Neural cell (in vitro differentiated cells): ENCODE measurements at regions not wholly inside any gene's neighbourhood (a gene's known extent, or its start where the extent isn't known, plus 50 kb on each side); places are given as distances from the start of the nearest gene placed in this dataset.

Source experiments
- H2AFZ ChIP-seq: fragments of 200-600, 300-800 bp; sonication (generic), shearing (Covaris generic); 2 replicates; pipeline ENCODE4 v1.6.0; 2014; ENCODE audit warnings: low read depth, mild to moderate bottlenecking, antibody characterized with exemption, low read length, moderate library complexity
- H3F3A ChIP-seq: fragments of 200-600 bp; shearing (Covaris generic); 2 replicates; pipeline ENCODE4 v1.6.1; 2016; ENCODE audit warnings: mild to moderate bottlenecking, moderate library complexity, mixed read lengths, antibody characterized with exemption, low read length; ENCODE audit not compliant: insufficient read depth, poor library complexity, severe bottlenecking
- H3K27ac ChIP-seq: fragments of 200-600, 300-800 bp; sonication (generic), shearing (Covaris generic); 2 replicates; pipeline ENCODE4 v1.5.1; 2014; ENCODE audit warnings: mild to moderate bottlenecking, low read length, moderate library complexity
- H3K27me3 ChIP-seq: fragments of 300-800, 200-600 bp; sonication (generic), shearing (Covaris generic); 2 replicates; pipeline ENCODE4 v1.6.0; 2014; ENCODE audit warnings: mild to moderate bottlenecking, low read depth, low read length, moderate library complexity; ENCODE audit not compliant: insufficient read depth
- H3K36me3 ChIP-seq: fragments of 300-800, 200-600 bp; sonication (generic), shearing (Covaris generic); 2 replicates; pipeline ENCODE4 v1.5.1; 2014; ENCODE audit warnings: mild to moderate bottlenecking, antibody characterized with exemption, low read length, moderate library complexity; ENCODE audit not compliant: insufficient read depth
- H3K4me2 ChIP-seq: fragments of 300-800, 200-600 bp; sonication (generic), shearing (Covaris generic); 2 replicates; pipeline ENCODE4 v1.6.0; 2014; ENCODE audit warnings: mild to moderate bottlenecking, low read length
- H3K4me3 ChIP-seq: fragments of 300-800, 200-600 bp; sonication (generic), shearing (Covaris generic); 2 replicates; pipeline ENCODE4 v1.5.1; 2014; ENCODE audit warnings: mild to moderate bottlenecking, low read length, moderate library complexity
- H3K79me2 ChIP-seq: fragments of 200-600 bp; shearing (Covaris generic); replicated peaks from 2 replicates; pipeline ENCODE4 v1.6.0; 2014; ENCODE audit warnings: mild to moderate bottlenecking, low read length, moderate library complexity; ENCODE audit not compliant: insufficient read depth
- H3K9ac ChIP-seq: fragments of 300-800, 200-600 bp; sonication (generic), shearing (Covaris generic); 2 replicates; pipeline ENCODE4 v1.6.1; 2016; ENCODE audit warnings: mild to moderate bottlenecking, low read length, mixed read lengths
- H3K9me2 ChIP-seq: fragments of 200-600 bp; shearing (Covaris generic); 2 replicates; pipeline ENCODE4 v1.6.1; 2016; ENCODE audit warnings: mild to moderate bottlenecking, low read length, mixed read lengths; ENCODE audit not compliant: insufficient read depth
- H3K9me3 ChIP-seq: fragments of 200-600, 300-800 bp; sonication (generic), shearing (Covaris generic); 2 replicates; pipeline ENCODE4 v1.6.1; 2016; ENCODE audit warnings: mild to moderate bottlenecking, mixed run types, low read length, moderate library complexity, mixed read lengths
- H4K20me1 ChIP-seq: fragments of 200-600 bp; shearing (Covaris generic); 2 replicates; pipeline ENCODE4 v1.6.1; 2016; ENCODE audit warnings: mild to moderate bottlenecking, mixed run types; ENCODE audit not compliant: insufficient read depth
- EP300 ChIP-seq: fragments of 450-650 bp; conservative IDR thresholded peaks from 2 replicates; pipeline ENCODE4 v1.6.1; 2014; ENCODE audit warnings: antibody characterized with exemption, mild to moderate bottlenecking, moderate library complexity; ENCODE audit not compliant: poor library complexity, severe bottlenecking
- EZH2 ChIP-seq: fragments of 200-600, 300-800 bp; shearing (Covaris generic), sonication (generic); IDR thresholded peaks from 2 replicates; pipeline ENCODE4 v1.6.1; 2014; ENCODE audit warnings: antibody characterized with exemption, low read length, borderline replicate concordance, mild to moderate bottlenecking; ENCODE audit not compliant: insufficient read depth, poor library complexity, severe bottlenecking
- MXI1 ChIP-seq: fragments of 450-650 bp; conservative IDR thresholded peaks from 2 replicates; pipeline ENCODE4 v1.6.1; 2014; ENCODE audit warnings: antibody characterized with exemption, mild to moderate bottlenecking; ENCODE audit not compliant: poor library complexity, severe bottlenecking
- POLR2AphosphoS5 ChIP-seq: IDR thresholded peaks from 2 replicates; pipeline ENCODE4 v1.6.1; 2012
- RAD21 ChIP-seq: fragments of 450-650 bp; conservative IDR thresholded peaks from 2 replicates; pipeline ENCODE4 v1.6.1; 2014; ENCODE audit warnings: antibody characterized with exemption, mild to moderate bottlenecking, moderate library complexity
- SMC3 ChIP-seq: fragments of 450-650 bp; conservative IDR thresholded peaks from 2 replicates; pipeline ENCODE4 v1.6.1; 2014; ENCODE audit warnings: antibody characterized with exemption, mild to moderate bottlenecking, moderate library complexity; ENCODE audit not compliant: poor library complexity
- TAF1 ChIP-seq: IDR thresholded peaks from 2 replicates; pipeline ENCODE4 v1.6.1; 2012; ENCODE audit warnings: low read depth
- TF ChIP-seq, protein P1 (sequence below): fragments of 450-650 bp; IDR thresholded peaks from 2 replicates; pipeline ENCODE4 v1.5.1; 2014; ENCODE audit warnings: antibody characterized with exemption, mild to moderate bottlenecking, moderate library complexity; ENCODE audit not compliant: poor library complexity, severe bottlenecking
- TF ChIP-seq, protein P2 (sequence below): IDR thresholded peaks from 2 replicates; pipeline ENCODE4 v1.6.1; 2012; ENCODE audit warnings: borderline replicate concordance

DNA sequence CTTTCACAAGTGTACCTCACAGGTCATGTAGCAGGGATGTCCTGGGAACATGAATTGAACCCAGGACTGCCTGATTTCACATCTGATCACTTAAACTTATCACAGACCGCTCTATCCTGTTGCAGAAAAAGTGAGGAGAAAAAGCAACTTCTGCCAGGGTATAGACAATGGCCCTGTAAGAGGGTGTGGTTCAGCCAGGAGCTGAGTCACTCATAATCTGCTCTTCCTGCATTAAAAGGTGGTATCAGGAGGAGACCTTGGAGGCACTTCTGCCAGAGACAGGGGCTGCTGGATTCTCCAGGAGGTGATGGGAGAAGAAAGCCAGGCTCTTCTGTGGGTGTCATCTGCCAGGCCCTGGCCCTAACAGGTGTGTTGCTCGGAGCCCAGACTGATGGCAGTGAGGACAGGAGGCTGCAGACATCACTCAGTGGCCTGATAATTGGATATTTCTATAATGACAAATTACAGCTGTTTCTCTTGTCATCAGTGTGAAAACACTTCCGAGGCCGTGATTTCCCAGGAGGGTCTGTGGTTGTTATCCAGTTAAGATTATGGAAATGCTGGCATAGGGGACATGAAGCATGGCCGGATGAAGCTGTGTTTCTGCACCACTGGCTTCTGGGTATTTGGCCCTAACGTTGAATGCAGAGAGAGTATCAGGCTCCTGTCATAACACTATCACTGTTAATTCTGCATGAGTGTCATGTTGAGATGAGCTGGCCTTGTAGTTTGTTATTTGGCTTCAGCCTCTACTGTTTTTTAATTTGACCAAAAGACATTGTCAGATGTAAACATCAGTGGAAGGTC is 125.1 kb upstream of the ZBED5 start:
- no peak overlapping the region for H3K4me2 ChIP-seq
- H3K79me2 ChIP-seq, result no peaks in the 10 kb centered on the region
- no peak overlapping the region for H2AFZ ChIP-seq
- no peaks in the 10 kb centered on the region for H3K36me3 ChIP-seq
- H3K27me3 ChIP-seq, result no peaks in the 10 kb centered on the region
- no peaks in the 10 kb centered on the region for H3F3A ChIP-seq
- no peaks in the 10 kb centered on the region for H4K20me1 ChIP-seq
- H3K4me3 ChIP-seq, result no peak overlapping the region
- peak; percentile 45 for TF ChIP-seq POLR2AphosphoS5
- TF ChIP-seq, protein P1, sequence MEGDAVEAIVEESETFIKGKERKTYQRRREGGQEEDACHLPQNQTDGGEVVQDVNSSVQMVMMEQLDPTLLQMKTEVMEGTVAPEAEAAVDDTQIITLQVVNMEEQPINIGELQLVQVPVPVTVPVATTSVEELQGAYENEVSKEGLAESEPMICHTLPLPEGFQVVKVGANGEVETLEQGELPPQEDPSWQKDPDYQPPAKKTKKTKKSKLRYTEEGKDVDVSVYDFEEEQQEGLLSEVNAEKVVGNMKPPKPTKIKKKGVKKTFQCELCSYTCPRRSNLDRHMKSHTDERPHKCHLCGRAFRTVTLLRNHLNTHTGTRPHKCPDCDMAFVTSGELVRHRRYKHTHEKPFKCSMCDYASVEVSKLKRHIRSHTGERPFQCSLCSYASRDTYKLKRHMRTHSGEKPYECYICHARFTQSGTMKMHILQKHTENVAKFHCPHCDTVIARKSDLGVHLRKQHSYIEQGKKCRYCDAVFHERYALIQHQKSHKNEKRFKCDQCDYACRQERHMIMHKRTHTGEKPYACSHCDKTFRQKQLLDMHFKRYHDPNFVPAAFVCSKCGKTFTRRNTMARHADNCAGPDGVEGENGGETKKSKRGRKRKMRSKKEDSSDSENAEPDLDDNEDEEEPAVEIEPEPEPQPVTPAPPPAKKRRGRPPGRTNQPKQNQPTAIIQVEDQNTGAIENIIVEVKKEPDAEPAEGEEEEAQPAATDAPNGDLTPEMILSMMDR, result no peak
- TF ChIP-seq RAD21, result no peak
- no peak for TF ChIP-seq EP300
- no peak overlapping the region for H3K27ac ChIP-seq
- H3K9me3 ChIP-seq, result no peaks in the 10 kb centered on the region
- no peak overlapping the region for H3K9ac ChIP-seq
- no peaks in the 10 kb centered on the region for H3K9me2 ChIP-seq

GRCh38 chr11:10979529-10979928 is 121.7 kb upstream of the ZBED5 start:
- Histone ChIP-seq H3K36me3 (no peaks in the 10 kb centered on the region), H3K27ac (no peak overlapping the region), H3K4me2 (no peak overlapping the region), H4K20me1 (no peaks in the 10 kb centered on the region), H3K4me3 (no peak overlapping the region), H3K27me3 (no peaks in the 10 kb centered on the region), H3K9me3 (no peaks in the 10 kb centered on the region), H2AFZ (no peak overlapping the region), H3K9ac (no peak overlapping the region), H3F3A (peaks cover 6% of the 10 kb centered on the region), H3K79me2 (no peaks in the 10 kb centered on the region), H3K9me2 (no peaks in the 10 kb centered on the region)
- TF ChIP-seq EZH2 (no peak), POLR2AphosphoS5 (no peak)
- TF ChIP-seq, protein P2, sequence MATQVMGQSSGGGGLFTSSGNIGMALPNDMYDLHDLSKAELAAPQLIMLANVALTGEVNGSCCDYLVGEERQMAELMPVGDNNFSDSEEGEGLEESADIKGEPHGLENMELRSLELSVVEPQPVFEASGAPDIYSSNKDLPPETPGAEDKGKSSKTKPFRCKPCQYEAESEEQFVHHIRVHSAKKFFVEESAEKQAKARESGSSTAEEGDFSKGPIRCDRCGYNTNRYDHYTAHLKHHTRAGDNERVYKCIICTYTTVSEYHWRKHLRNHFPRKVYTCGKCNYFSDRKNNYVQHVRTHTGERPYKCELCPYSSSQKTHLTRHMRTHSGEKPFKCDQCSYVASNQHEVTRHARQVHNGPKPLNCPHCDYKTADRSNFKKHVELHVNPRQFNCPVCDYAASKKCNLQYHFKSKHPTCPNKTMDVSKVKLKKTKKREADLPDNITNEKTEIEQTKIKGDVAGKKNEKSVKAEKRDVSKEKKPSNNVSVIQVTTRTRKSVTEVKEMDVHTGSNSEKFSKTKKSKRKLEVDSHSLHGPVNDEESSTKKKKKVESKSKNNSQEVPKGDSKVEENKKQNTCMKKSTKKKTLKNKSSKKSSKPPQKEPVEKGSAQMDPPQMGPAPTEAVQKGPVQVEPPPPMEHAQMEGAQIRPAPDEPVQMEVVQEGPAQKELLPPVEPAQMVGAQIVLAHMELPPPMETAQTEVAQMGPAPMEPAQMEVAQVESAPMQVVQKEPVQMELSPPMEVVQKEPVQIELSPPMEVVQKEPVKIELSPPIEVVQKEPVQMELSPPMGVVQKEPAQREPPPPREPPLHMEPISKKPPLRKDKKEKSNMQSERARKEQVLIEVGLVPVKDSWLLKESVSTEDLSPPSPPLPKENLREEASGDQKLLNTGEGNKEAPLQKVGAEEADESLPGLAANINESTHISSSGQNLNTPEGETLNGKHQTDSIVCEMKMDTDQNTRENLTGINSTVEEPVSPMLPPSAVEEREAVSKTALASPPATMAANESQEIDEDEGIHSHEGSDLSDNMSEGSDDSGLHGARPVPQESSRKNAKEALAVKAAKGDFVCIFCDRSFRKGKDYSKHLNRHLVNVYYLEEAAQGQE, result no peak

- Histone ChIP-seq H2AFZ (no peak overlapping the region), H3K9ac (no peak overlapping the region), H3F3A (peaks cover 6% of the 10 kb centered on the region), H4K20me1 (no peaks in the 10 kb centered on the region), H3K79me2 (no peaks in the 10 kb centered on the region), H3K9me2 (no peaks in the 10 kb centered on the region), H3K27ac (no peak overlapping the region), H3K27me3 (no peaks in the 10 kb centered on the region), H3K4me3 (no peak overlapping the region), H3K36me3 (no peaks in the 10 kb centered on the region), H3K9me3 (no peaks in the 10 kb centered on the region), H3K4me2 (no peak overlapping the region)
- no peak for TF ChIP-seq SMC3
- TF ChIP-seq, protein P1, result no peak
- TF ChIP-seq EZH2, result no peak
- TF ChIP-seq MXI1, result no peak
- TF ChIP-seq, protein P2, result no peak
- no peak for TF ChIP-seq TAF1
- TF ChIP-seq RAD21, result no peak
- TF ChIP-seq EP300, result no peak
- TF ChIP-seq POLR2AphosphoS5, result no peak
Measured at GRCh38 chr11:10978198-10978597, 120.3 kb upstream of the ZBED5 start.
